Left kidney (tissue), 1 donor: ENCODE measurements at regions not wholly inside any gene's neighbourhood (a gene's known extent, or its start where the extent isn't known, plus 50 kb on each side); places are given as distances from the start of the nearest gene placed in this dataset.
"Not testable (repeated sequence)": the region's sequence is repeated elsewhere in the genome, so short reads cannot be mapped to it uniquely, and the experiment has no call there.

Experiments used
- DNase-seq: peaks from one replicate; pipeline ENCODE4 v3.0.0-alpha.2; 2013

DNA sequence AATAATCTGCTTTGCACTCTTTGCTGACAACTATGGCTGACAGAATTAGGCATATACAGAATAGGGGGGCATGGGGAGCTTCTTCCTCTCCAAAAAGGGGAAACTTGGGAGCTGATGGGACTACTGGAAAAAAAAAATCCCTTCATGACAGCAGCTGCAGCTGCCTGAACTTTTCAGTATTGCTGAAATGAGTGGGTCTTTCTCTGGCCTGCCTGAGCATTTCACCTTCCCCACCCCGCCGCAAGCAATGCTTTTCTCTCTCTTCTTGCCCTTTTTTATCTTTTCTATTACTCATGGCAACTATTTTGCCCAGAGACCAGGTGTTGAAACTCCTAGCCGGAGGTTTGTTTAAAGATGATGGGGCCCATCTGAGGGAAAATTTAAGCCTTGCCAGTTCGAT lies 244.9 kb downstream of the SEMA3D start:
- DNase-seq = no peak

DNA sequence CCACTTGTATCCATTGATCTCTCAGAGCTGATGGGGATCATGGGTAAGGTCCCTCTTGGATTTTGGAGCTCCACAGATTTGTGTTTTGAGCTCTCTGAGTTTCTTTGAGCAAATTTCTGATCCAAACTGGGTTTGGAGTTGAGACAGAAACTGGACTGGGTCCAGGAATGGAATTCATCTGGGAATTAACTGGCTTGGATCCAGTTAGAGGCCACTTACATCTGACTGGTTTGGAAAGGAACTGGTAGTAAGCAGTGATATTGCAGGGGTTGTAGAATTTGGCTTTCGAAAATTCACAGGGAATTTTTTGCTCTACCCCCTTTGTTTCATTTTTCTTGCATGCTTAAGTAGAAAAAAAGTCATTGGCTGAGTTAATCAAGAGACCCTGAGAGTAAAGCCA lies 245.6 kb downstream of the SEMA3D start:
- no peak for DNase-seq

DNA sequence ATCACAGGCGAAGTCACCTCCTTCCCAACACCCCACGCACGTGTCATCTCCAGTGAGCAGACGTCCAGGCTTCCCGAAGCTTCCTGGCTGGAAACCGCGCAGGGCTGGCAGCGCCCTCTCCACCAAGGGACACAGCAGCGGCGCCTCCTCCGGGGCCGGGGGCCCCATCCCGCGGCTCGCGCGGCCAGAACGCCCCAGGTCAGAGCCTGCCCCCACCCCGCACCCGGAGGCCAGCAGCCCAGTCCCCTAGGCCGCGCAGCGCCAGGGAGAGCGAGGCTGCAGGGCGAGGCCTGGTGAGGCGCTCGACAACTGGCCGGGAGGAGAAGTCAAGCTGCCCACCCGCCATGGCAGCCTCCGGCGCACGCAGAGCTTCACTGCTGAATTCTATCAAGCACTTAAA lies 247.0 kb downstream of the SEMA3D start:
- DNase-seq = no peak

DNA sequence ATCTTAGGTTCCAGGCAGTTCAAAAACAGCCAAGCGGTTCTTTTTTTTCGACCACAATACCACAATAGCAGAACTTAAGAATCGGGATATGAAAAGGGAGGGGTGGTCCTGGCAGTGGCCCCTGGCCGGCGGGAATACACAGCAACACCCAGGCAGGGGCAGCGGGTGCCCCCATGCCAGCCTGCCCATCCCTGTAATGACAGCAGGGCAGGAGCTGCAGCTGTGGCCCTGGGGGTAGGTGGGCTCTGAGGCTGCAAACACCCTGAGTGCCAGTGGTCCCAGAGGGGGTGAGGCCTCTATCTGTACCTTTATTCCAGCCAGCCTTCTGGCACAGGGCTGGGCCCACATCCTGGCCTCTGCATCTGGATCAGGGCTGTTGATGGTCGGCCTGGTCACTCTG lies 247.4 kb downstream of the SEMA3D start:
- DNase-seq = no peak

DNA sequence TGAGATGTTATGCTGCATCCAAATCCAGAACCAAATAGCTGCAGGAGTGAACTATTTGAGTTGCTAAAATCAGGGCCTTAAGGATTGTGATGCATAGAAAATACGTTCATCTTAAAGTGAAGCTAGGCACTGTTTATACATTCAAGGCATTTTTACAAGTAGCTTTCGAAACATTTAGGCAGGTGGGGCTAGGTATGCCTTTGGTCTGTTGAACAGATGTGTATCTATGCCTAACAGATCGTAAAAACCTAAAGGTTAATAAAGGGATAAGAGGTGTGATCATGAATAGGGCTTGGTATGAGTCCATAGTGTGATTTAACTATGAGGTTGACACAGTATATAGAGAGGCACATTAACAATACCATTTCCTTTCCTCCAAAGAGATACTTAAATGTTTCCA lies 262.5 kb downstream of the SEMA3D start:
- no peak for DNase-seq

- DNase-seq = no peak
Observed at GRCh38 chr7:84923348-84923747, 263.5 kb downstream of the SEMA3D start.

GRCh38 chr7:84921154-84921553 lies 265.7 kb downstream of the SEMA3D start:
- no peak for DNase-seq

- not testable (repeated sequence) for DNase-seq
Observed at GRCh38 chr7:84916973-84917372, 269.9 kb downstream of the SEMA3D start.

DNA sequence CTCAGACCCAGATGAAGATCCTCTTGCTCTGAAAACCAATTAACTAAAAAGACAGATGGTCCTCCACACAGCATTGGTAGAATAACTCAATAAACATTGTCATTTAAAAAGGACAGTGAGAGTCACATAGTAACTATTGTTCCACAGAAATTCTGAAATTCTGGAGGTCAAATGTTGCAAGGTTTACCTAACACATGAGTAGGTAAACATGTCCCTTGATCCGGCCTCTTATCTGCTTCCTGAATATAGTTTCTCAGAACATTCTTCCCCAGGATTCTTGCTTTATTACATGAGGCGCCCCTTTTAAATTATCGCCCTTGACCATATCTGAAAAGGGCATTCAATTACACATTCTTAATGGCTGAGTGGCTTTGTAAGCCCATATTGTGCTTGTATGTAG lies 270.7 kb downstream of the SEMA3D start:
- DNase-seq = no peak

DNA sequence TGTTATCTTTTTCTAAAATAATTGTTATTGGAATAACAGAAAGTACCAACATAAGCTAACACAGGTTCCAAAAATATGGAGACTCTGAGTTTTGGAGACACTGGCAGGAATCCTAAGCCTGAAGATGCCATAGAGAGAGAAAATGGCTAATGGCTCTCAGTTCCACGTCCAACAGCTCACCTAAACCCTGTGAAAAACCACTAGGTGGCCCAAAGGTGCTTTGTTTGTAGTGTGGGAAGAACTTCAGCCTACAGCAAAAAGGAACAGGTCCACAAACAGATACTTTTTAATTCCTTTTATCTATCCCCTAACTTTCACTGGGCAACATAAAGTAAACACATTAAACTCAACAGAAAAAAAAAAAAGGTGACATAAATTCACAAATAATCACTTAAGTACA lies 272.3 kb downstream of the SEMA3D start:
- DNase-seq = no peak

DNA sequence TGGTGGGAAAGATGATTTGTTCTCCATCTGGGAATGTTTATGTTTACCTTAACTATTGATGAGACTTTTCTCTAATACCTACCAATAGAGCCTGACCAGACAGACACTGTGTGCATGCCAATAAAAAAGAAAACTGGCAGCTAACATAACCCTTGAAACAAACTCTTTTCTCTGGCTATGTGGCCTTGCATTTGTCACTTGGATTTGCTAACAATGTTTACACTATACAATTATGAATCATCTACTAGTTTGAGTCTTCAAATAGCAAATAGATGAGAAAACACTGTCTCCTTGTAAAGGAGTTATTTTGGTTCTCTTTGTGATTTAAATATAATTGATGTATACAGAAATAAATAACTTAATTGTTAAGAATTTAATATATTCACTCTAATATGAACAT lies 273.1 kb downstream of the SEMA3D start:
- DNase-seq = no peak

GRCh38 chr7:84912993-84913635 lies 273.7 kb downstream of the SEMA3D start:
- no peak for DNase-seq

GRCh38 chr7:84912537-84912936 lies 274.3 kb downstream of the SEMA3D start:
- no peak for DNase-seq

DNA sequence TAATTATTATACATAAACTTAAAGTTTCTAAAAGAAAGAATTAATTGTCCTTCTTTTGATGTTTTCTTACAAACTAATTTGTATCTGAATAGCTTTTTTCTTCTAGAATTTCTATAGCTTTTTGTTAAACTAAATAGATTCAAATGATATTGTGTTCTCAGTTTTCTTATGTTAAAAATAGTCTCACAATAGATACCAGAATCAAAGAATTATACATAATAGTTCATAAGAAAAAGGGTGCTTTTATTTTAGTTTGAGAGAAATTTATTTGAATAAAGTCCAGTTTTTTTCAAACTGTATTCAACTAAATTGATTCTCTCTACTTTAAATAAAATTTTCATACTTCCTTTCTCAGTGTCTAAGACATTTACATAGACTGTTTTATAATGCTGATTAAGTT lies 274.8 kb downstream of the SEMA3D start:
- no peak for DNase-seq

- DNase-seq = no peak
Observed at GRCh38 chr7:84911077-84911476, 275.8 kb downstream of the SEMA3D start.

DNA sequence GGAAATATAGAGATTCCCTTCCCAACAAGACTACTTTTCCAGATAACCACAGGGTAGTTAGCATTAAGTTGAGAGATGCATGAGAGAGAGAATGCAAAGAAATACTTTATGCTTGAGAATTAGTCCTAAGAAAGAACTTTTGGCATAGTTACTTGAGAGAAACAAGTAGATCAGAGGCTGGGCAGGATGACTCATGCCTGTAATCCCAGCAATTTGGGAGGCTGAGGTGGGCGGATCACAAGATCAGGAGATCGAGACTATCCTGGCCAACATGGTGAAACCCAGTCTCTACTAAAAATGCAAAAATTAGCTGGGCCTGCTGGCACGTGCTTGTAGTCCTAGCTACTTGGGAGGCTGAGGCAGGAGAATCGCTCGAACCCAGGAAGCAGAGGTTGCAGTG lies 276.5 kb downstream of the SEMA3D start:
- not testable (repeated sequence) for DNase-seq

DNA sequence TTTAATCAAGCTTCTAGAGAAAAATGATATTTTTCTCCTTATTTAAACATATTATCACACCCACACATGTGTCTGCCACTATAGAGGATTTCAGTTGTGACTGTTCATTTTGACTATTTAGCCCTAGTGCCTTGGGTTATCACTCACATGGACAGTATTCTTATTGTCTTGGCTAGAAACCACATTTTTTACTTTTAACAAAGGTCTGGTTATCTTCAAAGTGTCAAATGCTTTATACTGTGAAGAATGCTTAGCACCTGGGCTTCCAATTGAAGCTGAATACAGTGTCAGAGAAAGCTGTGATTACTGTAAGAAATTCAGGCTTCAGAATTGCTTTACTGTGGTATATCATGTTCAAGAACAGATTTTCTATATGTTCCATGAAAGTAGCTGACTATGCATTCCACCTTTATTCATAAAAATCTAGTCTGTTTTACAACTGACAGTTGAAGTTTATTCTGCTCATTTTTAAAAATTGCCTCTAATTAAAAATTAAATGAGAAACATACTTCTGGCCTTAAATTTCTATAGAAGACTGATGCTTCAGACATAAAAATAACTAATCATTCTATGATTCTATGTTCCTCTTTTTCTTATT lies 278.6 kb downstream of the SEMA3D start:
- DNase-seq = no peak

DNA sequence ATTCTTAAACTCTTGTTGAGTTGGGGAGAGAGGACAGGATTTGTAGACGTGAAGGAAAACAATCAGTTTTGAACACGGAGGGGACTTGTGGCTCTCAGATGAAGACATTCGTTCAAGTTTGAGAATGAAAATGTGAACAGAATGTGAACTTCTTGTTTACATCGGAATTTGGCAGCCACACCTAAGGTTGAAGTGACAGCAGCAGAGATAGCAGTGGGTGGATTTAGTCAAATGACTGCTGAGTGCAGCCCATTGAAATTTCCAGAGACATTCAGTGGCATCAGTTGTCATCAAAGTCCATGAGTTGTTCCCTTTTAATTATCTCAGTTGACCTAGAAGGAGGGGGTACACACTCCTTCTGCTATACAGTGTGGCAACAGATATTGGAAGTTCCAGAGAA lies 280.0 kb downstream of the SEMA3D start:
- no peak for DNase-seq

DNA sequence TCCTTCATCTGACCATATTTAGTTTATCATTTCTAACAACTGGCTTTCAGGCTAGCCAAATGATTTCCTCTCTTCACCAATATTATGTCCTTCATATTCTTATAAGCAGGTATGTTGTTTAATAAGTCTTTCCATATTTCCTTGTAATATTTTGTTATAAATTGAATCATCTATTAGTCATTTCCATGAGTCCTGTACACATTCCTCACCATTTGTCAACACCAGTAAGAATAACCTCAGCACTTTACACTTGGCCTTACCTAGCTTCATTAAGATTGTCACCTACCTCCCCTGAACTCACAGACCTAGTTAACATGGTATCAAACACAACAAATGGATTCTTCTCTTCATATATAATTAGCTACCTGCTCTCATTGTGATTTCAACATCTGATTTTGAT lies 282.3 kb downstream of the SEMA3D start:
- no peak for DNase-seq

- no peak for DNase-seq
Observed at GRCh38 chr7:84901366-84901765, 285.5 kb downstream of the SEMA3D start.

DNA sequence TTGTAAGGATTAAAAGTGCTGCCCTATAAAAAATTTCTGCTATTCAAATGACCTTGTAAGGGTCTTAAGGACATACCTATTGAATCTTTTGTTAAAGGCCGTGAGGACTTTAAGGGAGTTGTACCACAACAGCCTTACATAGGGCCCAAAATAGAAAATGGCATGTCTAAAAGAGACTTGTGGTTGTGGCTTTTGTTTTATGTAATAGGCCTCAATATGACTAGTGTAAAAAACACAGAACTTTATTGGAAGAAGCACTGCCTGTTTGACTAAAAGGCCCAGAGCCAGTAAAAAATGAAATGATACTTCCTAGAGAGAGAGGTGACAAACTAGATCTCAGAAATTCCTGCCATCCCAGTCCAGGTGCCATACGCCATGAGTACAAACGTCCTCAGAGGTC lies 286.6 kb downstream of the SEMA3D start:
- DNase-seq = no peak

DNA sequence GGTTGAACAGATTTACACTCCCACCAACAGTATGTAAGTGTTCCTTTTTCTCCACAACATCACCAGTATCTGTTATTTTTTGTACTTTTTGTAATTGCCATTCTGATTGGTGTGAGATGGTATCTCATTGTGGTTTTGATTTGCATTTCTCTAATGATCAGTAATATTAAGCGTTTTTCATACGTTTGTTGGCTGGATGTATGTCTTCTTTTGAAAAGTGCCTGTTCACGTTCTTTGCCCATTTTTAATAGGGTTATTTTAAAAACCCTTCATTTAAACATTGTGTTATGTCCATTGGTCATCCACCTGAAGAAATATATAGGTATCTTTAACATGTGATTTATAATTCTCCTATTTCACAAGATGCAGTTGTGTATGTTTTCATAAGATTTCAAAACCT lies 291.3 kb downstream of the SEMA3D start:
- DNase-seq = no peak

- DNase-seq = not testable (repeated sequence)
Observed at GRCh38 chr7:84883570-84883969, 303.3 kb downstream of the SEMA3D start.

DNA sequence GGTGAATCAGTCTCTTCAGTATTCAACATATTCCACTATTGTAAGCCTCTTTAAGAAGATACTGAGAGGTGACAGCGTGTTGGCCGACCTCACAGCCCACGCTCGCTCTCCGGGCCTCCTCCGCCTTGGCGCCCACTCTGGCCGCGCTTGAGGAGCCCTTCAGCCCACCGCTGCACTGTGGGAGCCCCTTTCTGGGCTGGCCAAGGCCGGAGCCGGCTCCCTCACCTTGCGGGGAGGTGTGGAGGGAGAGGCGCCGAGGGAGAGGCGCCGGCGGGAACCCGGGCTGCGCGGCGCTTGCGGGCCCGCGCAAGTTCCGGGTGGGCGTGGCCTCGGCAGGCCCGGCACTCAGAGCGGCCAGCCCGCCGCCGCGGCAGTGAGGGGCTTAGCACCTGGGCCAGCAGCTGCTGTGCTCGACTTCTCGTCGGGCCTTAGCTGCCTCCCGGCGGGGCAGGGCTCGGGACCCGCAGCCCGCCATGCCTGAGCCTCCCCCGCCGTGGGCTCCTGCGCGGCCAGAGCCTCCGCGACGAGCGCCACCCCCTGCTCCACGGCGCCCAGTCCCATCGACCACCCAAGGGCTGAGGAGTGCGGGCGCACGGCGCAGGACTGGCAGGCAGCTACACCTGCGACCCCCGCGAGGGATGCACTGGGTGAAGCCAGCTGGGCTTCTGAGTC lies 306.4 kb downstream of the SEMA3D start:
- DNase-seq = not testable (repeated sequence)
